ENCODE measurements at regions not wholly inside any gene's neighbourhood (a gene's known extent, or its start where the extent isn't known, plus 50 kb on each side); places are given as distances from the start of the nearest gene placed in this dataset.

GRCh38 chr2:81247648-81248047 is 943.1 kb upstream of the LRRTM1 start:
- TF ChIP-seq EZH2 (IDR thresholded peaks at IDR 0.05; ENCODE audit: borderline replicate concordance, low read depth, low read length, poor library complexity, severe bottlenecking): no peak
- no peak for TF ChIP-seq CTCF (conservative IDR thresholded peaks at IDR 0.05; ENCODE audit: low read depth, low read length)

All from A673 (cell line).